GM06990 (cell line): ENCODE measurements at regions not wholly inside any gene's neighbourhood (a gene's known extent, or its start where the extent isn't known, plus 50 kb on each side); places are given as distances from the start of the nearest gene placed in this dataset.

Source experiments
- DNase-seq: peaks from one replicate; pipeline ENCODE4 v3.0.0-alpha.2; 2011; ENCODE audit not compliant: insufficient read length; ENCODE audit errors: extremely low read depth
- H3K27me3 ChIP-seq: replicated peaks from 2 replicates; pipeline ENCODE4 v1.6.0; 2011; ENCODE audit warnings: low read length; ENCODE audit not compliant: control insufficient read depth, insufficient read depth
- H3K36me3 ChIP-seq: 2 replicates; pipeline ENCODE4 v1.5.1; 2011; ENCODE audit warnings: low read length; ENCODE audit not compliant: control insufficient read depth, insufficient read depth
- H3K4me3 ChIP-seq: replicated peaks from 2 replicates; pipeline ENCODE4 v1.5.1; 2011; ENCODE audit warnings: low read depth, mild to moderate bottlenecking, control low read depth, low read length
- CTCF ChIP-seq: IDR thresholded peaks from 2 replicates; pipeline ENCODE4 v1.5.1; 2011; ENCODE audit warnings: low read length, control low read depth, mild to moderate bottlenecking, inconsistent platforms; ENCODE audit not compliant: insufficient read depth, poor library complexity, severe bottlenecking

GRCh38 chr12:124171231-124171979, 123.5 kb upstream of the RFLNA start:
- H3K27me3 ChIP-seq, result no peaks in the 10 kb centered on the region; the same call in none of the 2 replicates
- no peak for TF ChIP-seq CTCF
- no peak overlapping the region for H3K4me3 ChIP-seq
- DNase-seq, result no peak
- H3K36me3 ChIP-seq, result no peaks in the 10 kb centered on the region

- no peak for DNase-seq
- no peak for TF ChIP-seq CTCF
- Histone ChIP-seq H3K4me3 (no peak overlapping the region), H3K36me3 (no peaks in the 10 kb centered on the region), H3K27me3 (no peaks in the 10 kb centered on the region; the same call in none of the 2 replicates)
Measured at GRCh38 chr12:124172636-124173035, 122.3 kb upstream of the RFLNA start.

GRCh38 chr12:124173692-124174091, 121.2 kb upstream of the RFLNA start:
- TF ChIP-seq CTCF, result no peak
- no peak for DNase-seq

DNA sequence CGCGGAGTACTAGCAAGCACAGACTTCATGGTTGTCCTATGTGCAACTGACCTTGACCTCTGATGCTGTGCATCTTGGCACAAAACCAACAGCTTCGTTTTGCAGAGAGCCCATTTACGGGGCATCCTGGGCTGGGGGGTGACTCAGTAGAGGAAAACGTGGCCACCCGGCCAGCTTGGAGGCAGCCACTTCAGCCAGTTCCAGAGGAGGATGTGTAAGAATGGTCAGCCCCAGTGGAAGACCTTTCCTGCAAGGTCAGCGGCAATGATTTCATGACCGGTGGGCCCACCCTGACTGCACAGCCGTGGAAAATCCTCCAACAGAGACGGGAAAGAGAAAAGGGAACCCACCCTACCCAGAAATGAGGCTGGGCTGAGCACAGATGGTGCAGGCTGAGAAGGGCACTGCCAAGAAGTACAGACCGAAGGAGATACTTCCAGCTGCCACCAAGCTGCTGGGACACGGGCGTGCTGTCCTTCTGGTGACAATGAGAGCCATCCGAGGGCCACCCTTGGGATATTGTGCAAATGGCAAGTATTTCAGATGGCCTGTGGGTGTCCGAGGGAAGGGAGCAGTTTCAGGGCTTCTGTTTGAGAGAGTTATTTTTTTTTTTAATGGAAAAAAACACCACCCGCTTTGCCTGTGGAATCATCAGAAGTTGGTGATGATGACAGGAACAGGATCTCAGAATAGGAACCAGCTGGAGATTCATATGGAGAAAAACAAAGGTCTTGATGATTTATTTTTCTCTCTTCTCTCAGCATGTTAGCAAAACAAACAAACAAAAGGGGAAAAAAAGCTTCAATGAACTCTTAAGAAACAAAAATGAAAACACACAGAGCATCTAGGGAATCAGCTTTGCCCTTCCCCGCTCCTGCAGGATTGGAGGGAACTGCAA, 120.2 kb upstream of the RFLNA start:
- Histone ChIP-seq H3K4me3 (no peak overlapping the region), H3K27me3 (no peaks in the 10 kb centered on the region; the same call in none of the 2 replicates), H3K36me3 (no peaks in the 10 kb centered on the region)
- TF ChIP-seq CTCF, result no peak
- DNase-seq, result no peak

More at GRCh38 chr12:124173692-124174091, 121.2 kb upstream of the RFLNA start:
- Histone ChIP-seq H3K36me3 (no peaks in the 10 kb centered on the region), H3K4me3 (no peak overlapping the region), H3K27me3 (no peaks in the 10 kb centered on the region; the same call in none of the 2 replicates)

GRCh38 chr12:124175704-124176103, 119.2 kb upstream of the RFLNA start:
- Histone ChIP-seq H3K36me3 (no peaks in the 10 kb centered on the region), H3K27me3 (no peaks in the 10 kb centered on the region; the same call in none of the 2 replicates), H3K4me3 (no peak overlapping the region)
- no peak for DNase-seq
- TF ChIP-seq CTCF, result no peak
